Osteoblast (primary cell): ENCODE measurements at regions not wholly inside any gene's neighbourhood (a gene's known extent, or its start where the extent isn't known, plus 50 kb on each side); places are given as distances from the start of the nearest gene placed in this dataset.

ENCODE experiments used
- DNase-seq: peaks from one replicate; pipeline ENCODE4 v3.0.0; 2011; ENCODE audit warnings: low spot score, mixed read lengths; ENCODE audit not compliant: insufficient read length; ENCODE audit errors: missing footprints
- H2AFZ ChIP-seq: 2 replicates; pipeline ENCODE4 v1.6.0; 2011; ENCODE audit warnings: mild to moderate bottlenecking, low read length
- H3K27ac ChIP-seq: 2 replicates; pipeline ENCODE4 v1.5.1; 2011; ENCODE audit warnings: mild to moderate bottlenecking, low read depth, low read length, moderate library complexity
- H3K27me3 ChIP-seq: 2 replicates; pipeline ENCODE4 v1.6.0; 2012; ENCODE audit warnings: mild to moderate bottlenecking, control low read depth, inconsistent platforms, low read length, moderate library complexity; ENCODE audit not compliant: insufficient read depth
- H3K36me3 ChIP-seq: 2 replicates; pipeline ENCODE4 v1.5.1; 2011; ENCODE audit warnings: mild to moderate bottlenecking, low read length, control low read depth, moderate library complexity; ENCODE audit not compliant: insufficient read depth
- H3K4me1 ChIP-seq: 2 replicates; pipeline ENCODE4 v1.5.1; 2011; ENCODE audit warnings: mild to moderate bottlenecking, low read length, control low read depth, moderate library complexity; ENCODE audit not compliant: insufficient read depth
- H3K4me2 ChIP-seq: 2 replicates; pipeline ENCODE4 v1.6.0; 2011; ENCODE audit warnings: mild to moderate bottlenecking, low read length; ENCODE audit not compliant: insufficient read depth
- H3K4me3 ChIP-seq: fragments of 200-600 bp; sonication (generic); 3 replicates; pipeline ENCODE4 v1.5.1; 2012; ENCODE audit warnings: mild to moderate bottlenecking, low read length, inconsistent platforms; ENCODE audit not compliant: insufficient read depth
- H3K79me2 ChIP-seq: 2 replicates; pipeline ENCODE4 v1.6.0; 2012; ENCODE audit warnings: mild to moderate bottlenecking, low read length, control low read depth, inconsistent platforms; ENCODE audit not compliant: insufficient read depth
- H3K9me3 ChIP-seq: 2 replicates; pipeline ENCODE4 v1.5.1; 2011; ENCODE audit warnings: low read depth, low read length, control low read depth
- H4K20me1 ChIP-seq: 2 replicates; pipeline ENCODE4 v1.6.0; 2012; ENCODE audit warnings: mild to moderate bottlenecking, low read length, control low read depth; ENCODE audit not compliant: insufficient read depth
- TF ChIP-seq, protein P1 (sequence below): IDR thresholded peaks from 2 replicates; pipeline ENCODE4 v1.5.1; 2011; ENCODE audit warnings: mild to moderate bottlenecking, low read depth, low read length, moderate library complexity; ENCODE audit errors: extremely low read depth

DNA sequence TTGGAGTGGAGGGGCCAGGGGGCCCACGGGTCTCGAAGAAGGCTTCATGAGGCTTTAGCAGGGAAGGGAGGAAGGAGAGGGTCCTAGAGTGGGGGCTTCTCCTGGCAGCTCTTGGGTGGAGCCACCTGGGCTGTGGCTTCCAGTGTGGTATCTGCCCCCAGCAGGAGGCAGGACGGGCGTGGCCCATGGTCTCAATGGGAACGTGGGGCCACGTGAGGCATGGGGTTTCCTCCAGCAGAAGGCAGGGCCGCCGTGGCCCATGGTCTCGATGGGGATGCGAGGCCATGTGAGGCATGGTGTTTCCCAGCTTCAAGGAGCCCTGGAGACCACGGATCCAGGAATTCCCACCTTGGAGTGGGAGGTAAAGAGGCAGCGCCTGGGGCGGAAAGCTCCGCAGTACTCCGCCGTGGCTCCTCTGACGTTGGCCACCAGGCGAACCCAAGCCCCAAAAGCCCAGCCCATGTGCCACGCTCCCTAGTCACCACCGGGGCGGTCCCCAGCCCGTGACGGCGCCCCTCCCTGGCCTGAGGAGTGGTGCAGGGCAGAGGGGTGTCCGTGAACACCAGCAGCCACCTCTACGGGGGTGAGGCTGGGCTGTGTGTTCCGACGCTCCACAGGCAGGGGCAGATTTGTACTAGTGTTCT is 62.0 kb upstream of the GATA5 start:
- H3K36me3 ChIP-seq = no peaks in the 10 kb centered on the region
- no peak overlapping the region for H3K27ac ChIP-seq
- TF ChIP-seq, protein P1, sequence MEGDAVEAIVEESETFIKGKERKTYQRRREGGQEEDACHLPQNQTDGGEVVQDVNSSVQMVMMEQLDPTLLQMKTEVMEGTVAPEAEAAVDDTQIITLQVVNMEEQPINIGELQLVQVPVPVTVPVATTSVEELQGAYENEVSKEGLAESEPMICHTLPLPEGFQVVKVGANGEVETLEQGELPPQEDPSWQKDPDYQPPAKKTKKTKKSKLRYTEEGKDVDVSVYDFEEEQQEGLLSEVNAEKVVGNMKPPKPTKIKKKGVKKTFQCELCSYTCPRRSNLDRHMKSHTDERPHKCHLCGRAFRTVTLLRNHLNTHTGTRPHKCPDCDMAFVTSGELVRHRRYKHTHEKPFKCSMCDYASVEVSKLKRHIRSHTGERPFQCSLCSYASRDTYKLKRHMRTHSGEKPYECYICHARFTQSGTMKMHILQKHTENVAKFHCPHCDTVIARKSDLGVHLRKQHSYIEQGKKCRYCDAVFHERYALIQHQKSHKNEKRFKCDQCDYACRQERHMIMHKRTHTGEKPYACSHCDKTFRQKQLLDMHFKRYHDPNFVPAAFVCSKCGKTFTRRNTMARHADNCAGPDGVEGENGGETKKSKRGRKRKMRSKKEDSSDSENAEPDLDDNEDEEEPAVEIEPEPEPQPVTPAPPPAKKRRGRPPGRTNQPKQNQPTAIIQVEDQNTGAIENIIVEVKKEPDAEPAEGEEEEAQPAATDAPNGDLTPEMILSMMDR = no peak
- H3K4me1 ChIP-seq = no peaks in the 10 kb centered on the region
- no peaks in the 10 kb centered on the region for H4K20me1 ChIP-seq
- DNase-seq = no peak
- no peaks in the 10 kb centered on the region for H3K79me2 ChIP-seq
- H2AFZ ChIP-seq = no peak overlapping the region
- H3K27me3 ChIP-seq = peaks cover 21% of the 10 kb centered on the region
- H3K9me3 ChIP-seq = no peaks in the 10 kb centered on the region
- H3K4me2 ChIP-seq = no peak overlapping the region
- no peak overlapping the region for H3K4me3 ChIP-seq

DNA sequence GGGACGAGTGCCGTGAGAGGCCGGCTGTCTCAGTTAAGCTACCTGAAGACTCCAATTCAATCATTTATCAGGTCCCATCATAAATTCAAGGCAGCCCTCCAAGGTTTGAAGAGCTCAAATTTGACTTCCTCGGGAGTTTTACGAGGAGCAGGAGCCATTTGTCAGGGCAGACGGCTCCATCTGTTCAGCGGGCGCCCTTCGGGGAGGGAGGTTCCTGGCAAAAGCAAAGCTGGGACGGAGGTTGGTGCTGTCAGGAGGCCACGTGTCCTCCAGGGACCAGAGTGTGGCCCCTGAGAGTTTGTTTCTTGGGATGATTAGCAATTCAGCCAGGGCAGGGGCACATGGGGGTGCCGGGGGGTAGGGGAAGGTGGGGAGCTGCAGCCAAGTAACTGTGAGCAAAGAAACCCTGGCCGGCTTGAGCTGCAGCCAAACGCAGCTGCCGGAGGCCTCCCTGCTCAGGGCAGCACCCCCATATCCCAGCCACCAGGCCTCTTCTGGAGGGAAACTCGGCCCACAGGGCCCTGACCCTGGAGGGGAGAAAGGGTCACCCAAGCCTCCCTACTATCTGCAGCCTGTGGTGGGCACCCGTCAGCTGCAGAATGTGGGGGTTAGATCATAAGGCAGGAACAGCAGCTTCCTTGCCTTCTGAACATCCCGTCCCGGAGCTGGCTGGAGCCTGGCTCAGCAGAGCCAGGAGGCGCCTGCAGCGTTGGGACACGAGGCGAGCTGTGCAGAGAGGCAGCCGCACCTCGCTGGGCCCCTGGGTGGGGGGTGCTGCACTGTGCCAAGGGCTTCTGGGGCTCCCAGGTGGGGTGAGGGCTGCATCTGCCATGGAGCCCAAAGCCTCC is 63.6 kb upstream of the GATA5 start:
- Histone ChIP-seq H3K27me3 (peaks cover 21% of the 10 kb centered on the region), H3K27ac (no peak overlapping the region), H2AFZ (no peak overlapping the region), H3K4me3 (no peak overlapping the region), H3K79me2 (no peaks in the 10 kb centered on the region), H3K4me2 (no peak overlapping the region), H4K20me1 (no peaks in the 10 kb centered on the region), H3K4me1 (no peaks in the 10 kb centered on the region), H3K36me3 (no peaks in the 10 kb centered on the region), H3K9me3 (no peaks in the 10 kb centered on the region)
- DNase-seq = no peak
- TF ChIP-seq, protein P1 = no peak

DNA sequence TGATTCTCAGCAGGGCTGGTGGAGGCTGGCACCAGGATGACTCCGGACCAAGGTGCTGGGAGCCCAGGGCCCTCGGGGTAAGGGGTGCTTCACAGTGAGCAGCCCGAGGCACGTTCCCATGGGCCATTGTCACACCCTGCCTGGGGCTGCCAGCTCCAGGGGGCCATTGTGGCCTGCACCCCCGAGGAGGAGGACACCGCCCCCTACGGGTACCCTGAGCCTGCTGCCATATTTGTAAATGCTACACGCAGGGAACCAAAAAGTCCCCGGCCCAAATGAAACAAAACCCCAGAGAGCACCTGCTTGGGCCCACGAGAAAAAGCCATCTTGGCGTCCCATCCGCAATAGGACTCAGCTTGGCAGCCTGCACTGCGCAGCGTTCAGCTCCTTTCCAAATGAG is 64.7 kb upstream of the GATA5 start:
- H3K27ac ChIP-seq = no peak overlapping the region
- H3K79me2 ChIP-seq = no peaks in the 10 kb centered on the region
- peaks cover 21% of the 10 kb centered on the region for H3K27me3 ChIP-seq
- H3K36me3 ChIP-seq = no peaks in the 10 kb centered on the region
- TF ChIP-seq, protein P1 = no peak
- H3K9me3 ChIP-seq = no peaks in the 10 kb centered on the region
- no peak for DNase-seq
- H3K4me3 ChIP-seq = no peak overlapping the region
- no peaks in the 10 kb centered on the region for H3K4me1 ChIP-seq
- H3K4me2 ChIP-seq = no peak overlapping the region
- no peak overlapping the region for H2AFZ ChIP-seq
- H4K20me1 ChIP-seq = no peaks in the 10 kb centered on the region

DNA sequence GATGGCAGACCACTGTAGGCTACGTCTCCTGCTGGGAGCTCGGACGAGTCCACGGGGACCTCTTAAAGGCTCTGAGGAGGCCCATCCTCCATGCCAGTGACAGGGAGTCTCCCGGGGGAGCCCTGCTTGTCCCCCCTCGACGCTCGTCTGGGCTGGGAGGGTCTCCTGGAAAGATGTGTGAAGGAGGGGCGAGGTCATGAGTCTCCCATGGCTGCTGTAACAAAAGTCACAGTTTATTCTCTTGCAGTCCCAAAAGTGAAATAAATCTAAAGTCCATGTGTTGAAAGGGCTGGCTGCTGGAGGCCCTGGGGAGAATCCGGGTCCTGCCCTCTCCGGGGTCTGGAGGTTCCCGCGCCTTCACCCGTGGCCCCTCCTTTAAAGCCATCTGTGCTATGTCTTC is 67.1 kb upstream of the GATA5 start:
- no peak overlapping the region for H2AFZ ChIP-seq
- H3K9me3 ChIP-seq = no peaks in the 10 kb centered on the region
- H4K20me1 ChIP-seq = no peaks in the 10 kb centered on the region
- DNase-seq = no peak
- no peaks in the 10 kb centered on the region for H3K36me3 ChIP-seq
- TF ChIP-seq, protein P1 = no peak
- H3K4me2 ChIP-seq = no peak overlapping the region
- H3K4me1 ChIP-seq = no peaks in the 10 kb centered on the region
- H3K4me3 ChIP-seq = no peak overlapping the region
- H3K79me2 ChIP-seq = no peaks in the 10 kb centered on the region
- peaks cover 26% of the 10 kb centered on the region for H3K27me3 ChIP-seq
- H3K27ac ChIP-seq = no peak overlapping the region
